Amniotic epithelial cell (primary cell): ENCODE measurements at regions not wholly inside any gene's neighbourhood (a gene's known extent, or its start where the extent isn't known, plus 50 kb on each side); places are given as distances from the start of the nearest gene placed in this dataset.
"Not testable (repeated sequence)": the region's sequence is repeated elsewhere in the genome, so short reads cannot be mapped to it uniquely, and the experiment has no call there.

ENCODE experiments used
- DNase-seq: peaks from one replicate; pipeline ENCODE4 v3.0.0-alpha.2; 2010; ENCODE audit warnings: low read depth

- DNase-seq, result no peak
These were observed 583.2 kb downstream of the EBF1 start for GRCh38 chr5:158516521-158516920.

- DNase-seq, result no peak
These were observed 584.7 kb downstream of the EBF1 start for GRCh38 chr5:158514986-158515359.

GRCh38 chr5:158514319-158514985 is 585.3 kb downstream of the EBF1 start:
- peak; percentile 1 for DNase-seq

GRCh38 chr5:158513490-158514318 is 586.0 kb downstream of the EBF1 start:
- no peak for DNase-seq

GRCh38 chr5:158511454-158511853 is 588.3 kb downstream of the EBF1 start:
- no peak for DNase-seq

GRCh38 chr5:158510479-158510878 is 589.2 kb downstream of the EBF1 start:
- DNase-seq, result no peak

- no peak for DNase-seq
These were observed 593.1 kb downstream of the EBF1 start for GRCh38 chr5:158506648-158507047.

GRCh38 chr5:158502686-158503085 is 597.0 kb downstream of the EBF1 start:
- DNase-seq, result no peak

GRCh38 chr5:158499892-158500418 is 599.8 kb downstream of the EBF1 start:
- no peak for DNase-seq

GRCh38 chr5:158499075-158499891 is 600.4 kb downstream of the EBF1 start:
- no peak for DNase-seq

- DNase-seq, result no peak
These were observed 603.1 kb downstream of the EBF1 start for GRCh38 chr5:158496624-158497023.

- no peak for DNase-seq
These were observed 605.2 kb downstream of the EBF1 start for GRCh38 chr5:158494541-158494940.

GRCh38 chr5:158494044-158494443 is 605.7 kb downstream of the EBF1 start:
- not testable (repeated sequence) for DNase-seq

- DNase-seq, result no peak
These were observed 606.9 kb downstream of the EBF1 start for GRCh38 chr5:158492841-158493242.

GRCh38 chr5:158492136-158492535 is 607.6 kb downstream of the EBF1 start:
- DNase-seq, result no peak

GRCh38 chr5:158487664-158488063 is 612.1 kb downstream of the EBF1 start:
- no peak for DNase-seq

- no peak for DNase-seq
These were observed 612.6 kb downstream of the EBF1 start for GRCh38 chr5:158487156-158487555.

- no peak for DNase-seq
These were observed 613.1 kb downstream of the EBF1 start for GRCh38 chr5:158486566-158486965.

GRCh38 chr5:158485604-158486081 is 614.1 kb downstream of the EBF1 start:
- no peak for DNase-seq

- no peak for DNase-seq
These were observed 614.7 kb downstream of the EBF1 start for GRCh38 chr5:158485047-158485446.

GRCh38 chr5:158484150-158484549 is 615.6 kb downstream of the EBF1 start:
- no peak for DNase-seq

GRCh38 chr5:158483281-158483860 is 616.3 kb downstream of the EBF1 start:
- no peak for DNase-seq
